Colonic mucosa (tissue), 4 donors: ENCODE measurements at regions not wholly inside any gene's neighbourhood (a gene's known extent, or its start where the extent isn't known, plus 50 kb on each side); places are given as distances from the start of the nearest gene placed in this dataset.

ENCODE experiments used
- DNase-seq: peaks from one replicate; pipeline ENCODE4 v3.0.0-alpha.2; 2020
- H3K27ac ChIP-seq: fragments of 200-600 bp; one replicate; pipeline ENCODE4 v1.8.0; 2021
- H3K27me3 ChIP-seq: fragments of 200-600 bp; one replicate; pipeline ENCODE4 v1.8.0; 2021
- H3K36me3 ChIP-seq: fragments of 200-600 bp; one replicate; pipeline ENCODE4 v1.8.0; 2021
- H3K4me1 ChIP-seq: fragments of 200-600 bp; one replicate; pipeline ENCODE4 v1.8.0; 2021; ENCODE audit warnings: mild to moderate bottlenecking
- H3K4me3 ChIP-seq: fragments of 200-600 bp; one replicate; pipeline ENCODE4 v1.8.0; 2021
- H3K9ac ChIP-seq, 2 donors: one replicate each; pipeline ENCODE4 v1.7.0; 2013; ENCODE audit warnings: control low read depth in 2 of 2, low read depth in 2 of 2, low read length in 2 of 2
- H3K9me3 ChIP-seq: fragments of 200-600 bp; one replicate; pipeline ENCODE4 v1.8.0; 2021
- intact Hi-C: fragments of 100-400 bp; cut with DNase I; formaldehyde crosslinking; loops from one replicate; pipeline ENCODE4 v1.14.1; 2022
- TF ChIP-seq, protein P1 (sequence below): fragments of 200-600 bp; IDR thresholded peaks from one replicate; pipeline ENCODE4 v1.8.0; 2022; ENCODE audit warnings: antibody characterized with exemption, mild to moderate bottlenecking
- donor health status: healthy.
- donor health status: DM: no; HTN: no; CAD: no.
- donor health status: DM: no; HTN: no; CAD: no.

DNA sequence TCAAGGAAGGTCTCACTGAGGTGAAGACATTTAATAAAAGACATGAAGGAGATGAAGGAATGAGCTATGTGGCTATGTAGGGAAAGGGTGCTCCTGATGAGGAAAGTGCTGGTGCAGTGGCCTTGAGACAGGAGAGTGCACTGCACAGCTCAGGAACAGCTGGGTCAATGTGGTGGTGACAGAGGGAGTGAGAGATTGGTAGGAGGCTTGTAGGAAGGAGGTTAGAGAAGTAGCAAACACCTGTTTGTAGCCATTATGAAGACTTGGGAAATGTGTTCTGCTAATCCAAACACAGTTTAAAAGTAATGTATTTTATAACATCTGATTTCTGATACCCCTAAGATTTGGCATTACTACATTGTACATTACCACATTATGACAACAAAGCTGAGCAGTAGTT lies 115.1 kb upstream of the MTAP start:
- no peak overlapping the region for H3K9ac ChIP-seq
- H3K27me3 ChIP-seq, result no peaks in the 10 kb centered on the region
- DNase-seq, result no peak
- H3K36me3 ChIP-seq, result no peaks in the 10 kb centered on the region
- no peaks in the 10 kb centered on the region for H3K9me3 ChIP-seq
- H3K4me3 ChIP-seq, result no peak overlapping the region
- intact Hi-C loops, result loop anchor here (10.0 kb wide), 1 partner anchor 183 kb away; no protein-coding TSS in a partner anchor
- H3K4me1 ChIP-seq, result no peaks in the 10 kb centered on the region
- H3K27ac ChIP-seq, result no peak overlapping the region
- TF ChIP-seq, protein P1, sequence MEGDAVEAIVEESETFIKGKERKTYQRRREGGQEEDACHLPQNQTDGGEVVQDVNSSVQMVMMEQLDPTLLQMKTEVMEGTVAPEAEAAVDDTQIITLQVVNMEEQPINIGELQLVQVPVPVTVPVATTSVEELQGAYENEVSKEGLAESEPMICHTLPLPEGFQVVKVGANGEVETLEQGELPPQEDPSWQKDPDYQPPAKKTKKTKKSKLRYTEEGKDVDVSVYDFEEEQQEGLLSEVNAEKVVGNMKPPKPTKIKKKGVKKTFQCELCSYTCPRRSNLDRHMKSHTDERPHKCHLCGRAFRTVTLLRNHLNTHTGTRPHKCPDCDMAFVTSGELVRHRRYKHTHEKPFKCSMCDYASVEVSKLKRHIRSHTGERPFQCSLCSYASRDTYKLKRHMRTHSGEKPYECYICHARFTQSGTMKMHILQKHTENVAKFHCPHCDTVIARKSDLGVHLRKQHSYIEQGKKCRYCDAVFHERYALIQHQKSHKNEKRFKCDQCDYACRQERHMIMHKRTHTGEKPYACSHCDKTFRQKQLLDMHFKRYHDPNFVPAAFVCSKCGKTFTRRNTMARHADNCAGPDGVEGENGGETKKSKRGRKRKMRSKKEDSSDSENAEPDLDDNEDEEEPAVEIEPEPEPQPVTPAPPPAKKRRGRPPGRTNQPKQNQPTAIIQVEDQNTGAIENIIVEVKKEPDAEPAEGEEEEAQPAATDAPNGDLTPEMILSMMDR, result no peak

DNA sequence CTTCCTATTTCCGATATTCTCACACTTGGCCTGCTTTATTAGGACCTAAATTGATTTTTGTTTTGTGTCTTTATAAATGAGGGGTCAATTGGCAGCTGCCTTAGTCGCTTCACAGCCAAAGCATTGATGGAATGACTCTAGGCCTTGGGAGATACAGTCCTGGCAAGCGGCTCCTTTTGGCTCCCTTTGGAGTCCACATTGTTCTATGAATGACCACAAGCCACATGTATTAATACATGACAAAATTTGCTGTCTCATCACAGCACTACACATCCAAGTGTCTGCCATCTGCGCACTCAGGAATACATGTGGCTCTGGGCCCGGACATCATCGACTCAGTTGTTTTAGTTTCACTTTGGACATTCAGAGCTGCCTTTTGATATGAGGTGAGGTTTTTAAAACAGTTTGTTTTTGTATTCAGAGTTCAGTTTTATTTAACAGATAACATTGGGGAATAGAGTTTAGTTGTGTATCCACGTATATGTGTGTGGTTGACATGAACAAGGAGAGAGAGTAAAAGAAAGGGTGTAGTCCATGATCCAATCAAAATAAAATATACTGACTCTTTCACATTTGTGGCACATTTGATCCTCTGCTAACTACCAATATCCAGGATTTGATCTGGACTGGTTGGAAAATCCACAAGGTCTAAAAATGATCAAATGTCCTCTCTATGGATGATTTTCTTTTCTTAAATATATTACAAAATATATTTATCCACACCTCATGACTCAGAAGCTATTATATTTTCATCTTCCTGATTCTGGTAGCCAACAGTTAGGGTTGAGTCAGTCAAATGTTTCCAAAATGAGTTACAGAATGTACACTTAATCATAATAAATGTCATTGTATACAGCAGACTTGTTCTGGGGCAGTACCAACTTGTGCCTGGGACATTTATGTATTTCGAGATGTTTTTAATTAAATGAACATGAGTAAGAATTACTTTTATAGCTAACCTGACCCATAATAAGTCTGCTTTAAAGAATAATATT lies 114.0 kb upstream of the MTAP start:
- Histone ChIP-seq H3K9ac (no peak overlapping the region), H3K4me3 (no peak overlapping the region), H3K4me1 (no peaks in the 10 kb centered on the region), H3K9me3 (no peaks in the 10 kb centered on the region), H3K36me3 (no peaks in the 10 kb centered on the region), H3K27me3 (no peaks in the 10 kb centered on the region), H3K27ac (no peak overlapping the region)
- TF ChIP-seq, protein P1, result no peak
- intact Hi-C loops, result loop anchor here (10.0 kb wide), 1 partner anchor 184 kb away; no protein-coding TSS in a partner anchor
- DNase-seq, result no peak

DNA sequence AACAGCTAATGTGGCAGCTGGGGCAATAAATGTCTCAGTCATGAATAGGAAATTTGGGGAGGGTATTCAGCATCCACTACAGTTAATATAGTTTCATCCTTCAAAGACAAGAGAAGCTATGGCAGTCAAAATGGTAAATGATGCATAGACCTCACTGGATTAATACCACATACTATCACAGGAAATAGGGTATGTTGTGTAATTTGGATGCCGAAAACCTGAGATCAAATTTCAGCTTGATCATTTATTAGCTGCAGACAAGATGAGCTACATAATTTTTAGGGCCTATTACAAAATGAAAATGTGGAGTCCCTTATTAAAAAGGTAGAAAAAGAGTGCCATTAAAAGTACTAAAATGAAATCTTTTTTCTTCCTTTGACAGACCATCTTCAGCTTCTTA lies 112.6 kb upstream of the MTAP start:
- H3K4me3 ChIP-seq, result no peak overlapping the region
- H3K9ac ChIP-seq, result no peak overlapping the region
- TF ChIP-seq, protein P1, result no peak
- intact Hi-C loops, result loop anchor here (10.0 kb wide), 1 partner anchor 185 kb away; no protein-coding TSS in a partner anchor
- no peaks in the 10 kb centered on the region for H3K27me3 ChIP-seq
- no peak for DNase-seq
- H3K27ac ChIP-seq, result no peak overlapping the region
- H3K4me1 ChIP-seq, result no peaks in the 10 kb centered on the region
- H3K9me3 ChIP-seq, result no peaks in the 10 kb centered on the region
- no peaks in the 10 kb centered on the region for H3K36me3 ChIP-seq

DNA sequence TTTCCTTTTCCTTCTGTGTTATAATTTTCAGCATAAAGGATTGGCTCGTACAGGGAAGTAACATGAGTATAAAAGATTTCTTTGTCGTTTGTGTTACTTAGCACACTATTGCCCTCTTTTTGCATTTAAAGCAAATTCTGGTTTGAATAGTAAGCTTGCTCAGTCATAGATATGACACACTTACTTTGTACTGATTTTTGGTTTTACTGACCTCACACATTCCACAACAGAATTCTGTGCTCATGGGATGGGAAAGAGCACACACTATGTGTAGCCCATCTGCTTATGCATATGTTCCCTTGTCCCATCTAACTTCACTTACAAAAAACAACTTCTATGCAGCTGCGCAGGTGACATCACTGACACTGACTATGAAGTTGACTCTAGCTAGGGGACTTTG lies 111.9 kb upstream of the MTAP start:
- Histone ChIP-seq H3K4me3 (no peak overlapping the region), H3K36me3 (no peaks in the 10 kb centered on the region), H3K27me3 (no peaks in the 10 kb centered on the region), H3K9ac (no peak overlapping the region), H3K27ac (no peak overlapping the region), H3K9me3 (no peaks in the 10 kb centered on the region), H3K4me1 (no peaks in the 10 kb centered on the region)
- TF ChIP-seq, protein P1, result no peak
- intact Hi-C loops, result no loop called here
- DNase-seq, result no peak

DNA sequence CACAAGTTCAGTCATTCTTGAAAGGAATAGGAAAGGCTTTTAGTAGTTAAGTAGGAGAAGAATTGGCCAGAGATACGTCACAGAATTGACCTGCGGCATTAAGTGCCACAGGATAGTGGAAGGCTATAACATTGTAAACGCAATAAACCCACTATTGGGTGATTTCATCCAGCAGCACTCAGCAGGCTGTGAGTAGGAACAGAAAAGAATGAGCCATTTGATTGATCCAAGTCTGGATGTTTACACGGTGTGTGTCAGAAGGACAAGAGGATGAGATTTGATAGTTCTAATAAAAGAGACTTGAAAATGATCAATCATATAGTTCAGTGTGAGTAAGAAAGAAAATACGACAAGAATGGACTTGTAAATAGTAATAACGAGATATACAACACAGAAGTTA lies 110.0 kb upstream of the MTAP start:
- no peak for DNase-seq
- TF ChIP-seq, protein P1, result no peak
- Histone ChIP-seq H3K27me3 (no peaks in the 10 kb centered on the region), H3K27ac (no peak overlapping the region), H3K4me3 (no peak overlapping the region), H3K9me3 (no peaks in the 10 kb centered on the region), H3K4me1 (no peaks in the 10 kb centered on the region), H3K9ac (no peak overlapping the region), H3K36me3 (no peaks in the 10 kb centered on the region)
- intact Hi-C loops, result no loop called here
